Prostate gland (tissue), 2 donors: ENCODE measurements at regions not wholly inside any gene's neighbourhood (a gene's known extent, or its start where the extent isn't known, plus 50 kb on each side); places are given as distances from the start of the nearest gene placed in this dataset.

Experiments
- DNase-seq: peaks from one replicate; pipeline ENCODE4 v3.0.0-alpha.2; 2019; ENCODE audit warnings: low spot score
- H3K27ac ChIP-seq, 2 donors: fragments of 200-600 bp; sonication (generic); 2 replicates each; pipeline ENCODE4 v1.5.1; 2017 to 2019
- H3K27me3 ChIP-seq: fragments of 200-600 bp; sonication (generic); replicated peaks from 2 replicates; pipeline ENCODE4 v1.5.1; 2019; ENCODE audit not compliant: insufficient read depth
- H3K36me3 ChIP-seq, 2 donors: fragments of 200-600 bp; sonication (generic); 1 replicate in 1 of 2; 2 replicates in 1 of 2; pipeline versions ENCODE4 v1.5.1 to v1.8.1; 2017 to 2019
- H3K4me1 ChIP-seq: fragments of 200-600 bp; sonication (generic); replicated peaks from 2 replicates; pipeline ENCODE4 v1.5.1; 2019
- H3K4me3 ChIP-seq, 2 donors: fragments of 200-600 bp; sonication (generic); 2 replicates each; pipeline ENCODE4 v1.5.1; 2017 to 2019
- H3K9me3 ChIP-seq: fragments of 200-600 bp; sonication (generic); 2 replicates; pipeline ENCODE4 v1.5.1; 2017
- POLR2A ChIP-seq: fragments of 450-650 bp; IDR thresholded peaks from one replicate; pipeline ENCODE4 v1.6.1; 2016; ENCODE audit warnings: antibody characterized with exemption, mild to moderate bottlenecking
- POLR2AphosphoS5 ChIP-seq: sonication (generic); formaldehyde crosslinking; IDR thresholded peaks from one replicate; pipeline ENCODE4 v1.6.1; 2017; ENCODE audit warnings: antibody characterized with exemption
- WGBS: methylation state at CpG from one replicate; pipeline ENCODE4 v1.1.5; 2018; 5-methylcytosine and 5-hydroxymethylcytosine counted together
- intact Hi-C: fragments of 100-400 bp; cut with DNase I; formaldehyde crosslinking; loops from one replicate; pipeline ENCODE4 v1.14.2; 2022
- TF ChIP-seq, protein P1 (sequence below), 4 experiments: fragments of 200-600 bp in 2 of 4; fragments of 450-650 bp in 2 of 4; sonication (generic) in 2 of 4; IDR thresholded peaks; 1 replicate in 3 of 4; 2 replicates in 1 of 4; pipeline ENCODE4 v1.5.1; 2016 to 2019; ENCODE audit warnings: antibody characterized with exemption in 4 of 4, mild to moderate bottlenecking in 2 of 4, moderate library complexity in 2 of 4

DNA sequence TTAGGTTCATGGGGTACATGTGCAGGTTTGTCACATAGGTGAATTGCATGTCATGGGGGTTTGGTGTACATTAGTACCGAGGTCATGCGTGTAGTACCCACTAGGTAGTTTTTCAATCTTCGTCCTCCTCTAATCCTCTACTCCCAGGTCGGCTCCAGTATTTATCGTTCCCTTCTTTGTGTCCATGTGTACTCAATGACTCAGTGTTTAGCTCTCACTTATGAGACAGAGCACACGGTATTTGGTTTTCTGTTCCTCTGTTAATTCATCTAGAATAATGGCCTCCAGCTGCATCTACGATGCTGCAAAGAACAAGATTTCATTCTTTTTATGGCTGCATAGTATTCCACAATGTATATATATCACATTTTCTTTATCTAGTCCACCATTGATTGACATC lies 850.9 kb upstream of the MDGA2 start:
- no peak for DNase-seq
- Histone ChIP-seq H3K9me3 (no peaks in the 10 kb centered on the region), H3K36me3 (no peaks in the 10 kb centered on the region), H3K4me3 (no peak overlapping the region), H3K27ac (no peak overlapping the region), H3K4me1 (no peaks in the 10 kb centered on the region), H3K27me3 (no peaks in the 10 kb centered on the region)
- TF ChIP-seq POLR2AphosphoS5 (no peak), POLR2A (no peak)
- TF ChIP-seq, protein P1, sequence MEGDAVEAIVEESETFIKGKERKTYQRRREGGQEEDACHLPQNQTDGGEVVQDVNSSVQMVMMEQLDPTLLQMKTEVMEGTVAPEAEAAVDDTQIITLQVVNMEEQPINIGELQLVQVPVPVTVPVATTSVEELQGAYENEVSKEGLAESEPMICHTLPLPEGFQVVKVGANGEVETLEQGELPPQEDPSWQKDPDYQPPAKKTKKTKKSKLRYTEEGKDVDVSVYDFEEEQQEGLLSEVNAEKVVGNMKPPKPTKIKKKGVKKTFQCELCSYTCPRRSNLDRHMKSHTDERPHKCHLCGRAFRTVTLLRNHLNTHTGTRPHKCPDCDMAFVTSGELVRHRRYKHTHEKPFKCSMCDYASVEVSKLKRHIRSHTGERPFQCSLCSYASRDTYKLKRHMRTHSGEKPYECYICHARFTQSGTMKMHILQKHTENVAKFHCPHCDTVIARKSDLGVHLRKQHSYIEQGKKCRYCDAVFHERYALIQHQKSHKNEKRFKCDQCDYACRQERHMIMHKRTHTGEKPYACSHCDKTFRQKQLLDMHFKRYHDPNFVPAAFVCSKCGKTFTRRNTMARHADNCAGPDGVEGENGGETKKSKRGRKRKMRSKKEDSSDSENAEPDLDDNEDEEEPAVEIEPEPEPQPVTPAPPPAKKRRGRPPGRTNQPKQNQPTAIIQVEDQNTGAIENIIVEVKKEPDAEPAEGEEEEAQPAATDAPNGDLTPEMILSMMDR (IDR thresholded peaks at IDR 0.05): no peak
- WGBS: 75% methylated on average over 7 of the region's 7 CpGs
- intact Hi-C loops: no loop called here

DNA sequence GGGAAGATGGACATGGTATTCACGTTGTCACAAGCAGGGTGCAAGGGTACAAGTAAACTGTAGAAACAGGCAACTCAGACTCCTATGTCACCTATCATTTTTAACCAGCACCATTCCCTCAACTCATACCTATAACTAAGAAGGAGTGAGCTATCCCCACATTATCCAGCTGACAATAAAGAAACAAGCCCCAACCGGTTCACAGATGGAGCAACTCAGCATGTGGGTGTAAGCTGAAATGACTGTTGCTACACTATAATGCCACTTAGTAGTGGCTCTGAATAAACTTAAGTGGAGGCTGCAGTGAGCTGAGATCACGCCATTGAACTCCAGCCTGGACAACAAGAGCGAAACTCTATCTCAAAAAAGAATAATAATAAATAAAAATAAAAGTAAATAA lies 829.5 kb upstream of the MDGA2 start:
- Histone ChIP-seq H3K9me3 (no peaks in the 10 kb centered on the region), H3K27me3 (no peaks in the 10 kb centered on the region), H3K36me3 (no peaks in the 10 kb centered on the region), H3K4me1 (no peaks in the 10 kb centered on the region), H3K27ac (no peak overlapping the region), H3K4me3 (no peak overlapping the region)
- DNase-seq: no peak
- TF ChIP-seq, protein P1 (IDR thresholded peaks at IDR 0.05): no peak
- intact Hi-C loops: no loop called here
- 79% methylated on average over 4 of the region's 4 CpGs for WGBS

DNA sequence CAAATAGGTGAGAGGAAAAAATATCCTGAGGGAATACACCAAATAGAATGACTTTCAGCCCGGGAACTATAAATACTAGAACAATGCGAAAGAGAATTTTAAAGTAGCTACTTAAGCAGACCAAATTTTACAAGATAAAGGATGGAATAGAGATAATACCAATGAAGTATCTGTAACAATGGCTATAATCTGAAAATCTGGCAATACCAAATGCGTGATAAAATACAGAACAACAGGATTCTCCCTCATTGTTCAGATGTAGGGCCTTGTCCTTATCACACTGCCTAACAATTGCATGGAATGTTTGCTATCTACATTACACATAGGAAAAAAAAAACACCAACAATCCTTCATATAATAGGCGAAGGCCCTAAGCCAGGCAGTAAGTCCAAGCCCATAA lies 815.4 kb upstream of the MDGA2 start:
- H3K27me3 ChIP-seq: no peaks in the 10 kb centered on the region
- TF ChIP-seq POLR2A (no peak), POLR2AphosphoS5 (no peak)
- TF ChIP-seq, protein P1 (IDR thresholded peaks at IDR 0.05): no peak
- no peak overlapping the region for H3K4me3 ChIP-seq
- intact Hi-C loops: no loop called here
- WGBS: 89% methylated on average over 4 of the region's 4 CpGs
- DNase-seq: no peak
- H3K27ac ChIP-seq: no peak overlapping the region
- no peaks in the 10 kb centered on the region for H3K9me3 ChIP-seq
- no peaks in the 10 kb centered on the region for H3K4me1 ChIP-seq
- no peaks in the 10 kb centered on the region for H3K36me3 ChIP-seq

DNA sequence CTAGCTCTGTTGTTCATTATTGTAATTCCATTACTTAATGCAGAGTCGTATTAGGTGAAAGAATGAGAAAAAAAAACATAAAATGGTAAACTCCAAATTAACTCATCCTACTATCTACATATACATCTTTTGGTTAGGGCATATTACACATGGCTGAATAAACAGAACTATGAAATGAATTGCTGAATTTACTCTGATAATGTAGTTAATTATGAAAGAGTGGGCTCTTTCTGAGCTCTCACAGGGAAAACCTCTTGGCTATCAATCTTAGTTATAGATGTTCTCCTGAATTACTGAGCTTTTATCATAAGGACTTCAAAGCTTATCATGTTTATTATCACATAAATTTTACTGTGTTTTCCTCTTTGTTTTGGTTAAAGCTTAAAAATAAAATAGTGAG lies 798.5 kb upstream of the MDGA2 start:
- H3K27me3 ChIP-seq: no peaks in the 10 kb centered on the region
- no peak for DNase-seq
- no peaks in the 10 kb centered on the region for H3K4me1 ChIP-seq
- intact Hi-C loops: no loop called here
- TF ChIP-seq, protein P1 (IDR thresholded peaks at IDR 0.05): no peak
- no peak for TF ChIP-seq POLR2A
- no peak for TF ChIP-seq POLR2AphosphoS5
- 65% methylated on average over 1 of the region's 1 CpG for whole genome bisulfite sequencing
- no peaks in the 10 kb centered on the region for H3K36me3 ChIP-seq
- no peak overlapping the region for H3K4me3 ChIP-seq
- no peak overlapping the region for H3K27ac ChIP-seq
- H3K9me3 ChIP-seq: no peaks in the 10 kb centered on the region

DNA sequence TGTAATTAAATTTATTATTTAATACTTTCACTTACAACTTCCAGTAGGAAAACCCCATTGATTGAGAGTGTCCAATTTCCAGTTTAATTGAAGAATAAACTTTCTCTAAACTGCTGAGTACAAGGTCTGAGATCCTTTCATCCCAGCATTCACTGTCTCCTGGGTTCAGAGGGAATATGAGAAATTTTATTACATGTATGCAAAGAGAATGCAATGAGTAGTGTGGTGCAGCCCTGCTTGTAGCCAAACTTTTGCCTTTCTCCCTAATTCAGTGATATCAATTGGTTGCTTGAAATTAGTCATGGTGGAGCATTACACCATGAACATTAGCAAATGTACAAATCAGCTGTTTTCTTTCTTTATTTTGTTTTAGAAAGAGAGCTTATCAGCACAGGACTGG lies 780.6 kb upstream of the MDGA2 start:
- Histone ChIP-seq H3K36me3 (no peaks in the 10 kb centered on the region), H3K4me1 (no peaks in the 10 kb centered on the region), H3K4me3 (no peak overlapping the region), H3K27ac (no peak overlapping the region), H3K9me3 (no peaks in the 10 kb centered on the region), H3K27me3 (no peaks in the 10 kb centered on the region)
- no peak for TF ChIP-seq POLR2AphosphoS5
- no peak for TF ChIP-seq POLR2A
- TF ChIP-seq, protein P1 (IDR thresholded peaks at IDR 0.05): no peak
- intact Hi-C loops: no loop called here
- no peak for DNase-seq
